Small intestine (tissue), 7 donors: ENCODE measurements at regions not wholly inside any gene's neighbourhood (a gene's known extent, or its start where the extent isn't known, plus 50 kb on each side); places are given as distances from the start of the nearest gene placed in this dataset.

Source experiments
- DNase-seq, 2 donors: peaks; one replicate each; pipeline versions ENCODE4 v3.0.0 to v3.0.0-alpha.2; 2013
- FAIRE-seq: peaks from 2 replicates; lab custom pipeline; 2012; peaks lifted over from hg19 to GRCh38; lab: Jason Lieb, UNC
- H3K27ac ChIP-seq, 3 donors: one replicate each; pipeline ENCODE4 v1.5.1; 2013; ENCODE audit warnings: low read length in 2 of 3, mild to moderate bottlenecking in 2 of 3, control low read depth in 1 of 3, inconsistent platforms in 1 of 3, low read depth in 1 of 3, moderate library complexity in 1 of 3
- H3K27me3 ChIP-seq, 3 donors: one replicate each; pipeline ENCODE4 v1.6.1; 2013; ENCODE audit warnings: low read length in 3 of 3, inconsistent platforms in 1 of 3; ENCODE audit not compliant: control insufficient read depth in 3 of 3, insufficient read depth in 3 of 3
- H3K36me3 ChIP-seq, 3 donors: one replicate each; pipeline ENCODE4 v1.6.1; 2013; ENCODE audit warnings: low read length in 3 of 3, inconsistent platforms in 1 of 3, low read depth in 1 of 3, mild to moderate bottlenecking in 1 of 3, moderate library complexity in 1 of 3; ENCODE audit not compliant: control insufficient read depth in 3 of 3, insufficient read depth in 2 of 3
- H3K4me1 ChIP-seq, 3 donors: one replicate each; pipeline ENCODE4 v1.6.1; 2013; ENCODE audit warnings: low read length in 2 of 3, inconsistent platforms in 1 of 3, low read depth in 1 of 3, mild to moderate bottlenecking in 1 of 3, moderate library complexity in 1 of 3; ENCODE audit not compliant: control insufficient read depth in 3 of 3, insufficient read depth in 2 of 3
- H3K4me3 ChIP-seq, 3 donors: one replicate each; pipeline ENCODE4 v1.5.1; 2013; ENCODE audit warnings: low read length in 3 of 3, control low read depth in 1 of 3, inconsistent platforms in 1 of 3, low read depth in 1 of 3, mild to moderate bottlenecking in 1 of 3, moderate library complexity in 1 of 3
- H3K9me3 ChIP-seq, 2 donors: one replicate each; pipeline ENCODE4 v1.6.1; 2013; ENCODE audit warnings: low read depth in 1 of 2, low read length in 1 of 2; ENCODE audit not compliant: control insufficient read depth in 2 of 2, insufficient read depth in 1 of 2
- whole genome bisulfite sequencing, 3 donors: extraction: QIAGEN DNeasy Blood & Tissue Kit; methylation state at CpG; one replicate each; pipeline ENCODE4 v1.1.7; 2013; 5-methylcytosine and 5-hydroxymethylcytosine counted together
- donor health status: healthy with polysubstance abuse.
- donor health status: control.
- donor health status: control.
- donor health status: Bipolar disorder and iron deficiency.
- donor health status: healthy.

- Histone ChIP-seq H3K9me3 (no peaks in the 10 kb centered on the region), H3K27ac (no peak overlapping the region), H3K4me1 (no peaks in the 10 kb centered on the region), H3K36me3 (no peaks in the 10 kb centered on the region), H3K27me3 (peaks cover 0 to 35% (median 20%) of the 10 kb centered on the region in 3 donors), H3K4me3 (no peak overlapping the region)
- WGBS, 3 donors, result 57 to 66% (median 59%) methylated on average over 21 of the region's 21 CpGs
- DNase-seq (no peak), FAIRE-seq (no peak)
These were observed 77.2 kb downstream of the HIF1AN start for GRCh38 chr10:100612601-100613595.

DNA sequence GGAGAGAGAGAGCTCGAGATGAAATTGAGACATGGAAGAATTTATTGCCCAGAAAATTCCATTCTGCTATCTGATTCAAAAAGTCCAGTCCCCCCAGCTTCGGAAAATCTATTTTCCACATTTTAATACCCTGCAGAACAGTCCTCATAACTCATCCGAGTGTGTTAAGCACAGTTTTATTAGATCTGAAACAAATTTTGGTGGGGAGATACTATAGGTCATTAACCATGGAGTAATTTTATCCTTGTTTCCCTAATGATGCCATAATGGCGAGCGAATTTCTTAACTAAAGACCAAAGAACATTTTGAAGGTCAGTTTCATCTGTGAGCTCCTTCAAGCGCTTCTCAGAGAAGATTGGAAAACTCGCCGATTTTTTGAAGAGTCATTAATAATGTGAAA is 78.1 kb downstream of the HIF1AN start:
- Histone ChIP-seq H3K9me3 (no peaks in the 10 kb centered on the region), H3K4me1 (no peaks in the 10 kb centered on the region), H3K27ac (no peak overlapping the region), H3K36me3 (no peaks in the 10 kb centered on the region), H3K27me3 (peaks cover 0 to 33% (median 26%) of the 10 kb centered on the region in 3 donors), H3K4me3 (no peak overlapping the region)
- 63 to 77% (median 64%) methylated on average over 8 of the region's 8 CpGs for WGBS, 3 donors
- FAIRE-seq (no peak), DNase-seq (no peak)

GRCh38 chr10:100614429-100615095 is 78.8 kb downstream of the HIF1AN start:
- no peak for DNase-seq
- WGBS, 3 donors, result 59 to 72% (median 62%) methylated on average over 11 of the region's 11 CpGs
- Histone ChIP-seq H3K36me3 (no peaks in the 10 kb centered on the region), H3K9me3 (no peaks in the 10 kb centered on the region), H3K27ac (no peak overlapping the region), H3K4me3 (no peak overlapping the region), H3K27me3 (peaks cover 0 to 40% (median 26%) of the 10 kb centered on the region in 3 donors), H3K4me1 (no peaks in the 10 kb centered on the region)
- FAIRE-seq, result no peak

- no peak overlapping the region for H3K4me3 ChIP-seq
- no peaks in the 10 kb centered on the region for H3K36me3 ChIP-seq
- DNase-seq (no peak), FAIRE-seq (no peak)
- no peaks in the 10 kb centered on the region for H3K9me3 ChIP-seq
- 77 to 82% (median 78%) methylated on average over 10 of the region's 10 CpGs for WGBS, 3 donors
- no peak overlapping the region for H3K27ac ChIP-seq
- peaks cover 0 to 46% (median 26%) of the 10 kb centered on the region in 3 donors for H3K27me3 ChIP-seq
- no peaks in the 10 kb centered on the region for H3K4me1 ChIP-seq
These were observed 79.5 kb downstream of the HIF1AN start for GRCh38 chr10:100615241-100615640.

- Histone ChIP-seq H3K9me3 (no peaks in the 10 kb centered on the region), H3K36me3 (no peaks in the 10 kb centered on the region), H3K27ac (no peak overlapping the region), H3K4me1 (no peaks in the 10 kb centered on the region), H3K27me3 (peaks cover 0 to 52% (median 31%) of the 10 kb centered on the region in 3 donors), H3K4me3 (no peak overlapping the region)
- DNase-seq, result no peak
- WGBS, 3 donors, result 54 to 70% (median 69%) methylated on average over 5 of the region's 5 CpGs
- no peak for FAIRE-seq
These were observed 80.2 kb downstream of the HIF1AN start for GRCh38 chr10:100615908-100616307.

GRCh38 chr10:100618091-100618615 is 82.4 kb downstream of the HIF1AN start:
- DNase-seq, result no peak
- Histone ChIP-seq H3K27ac (no peak overlapping the region), H3K9me3 (no peaks in the 10 kb centered on the region), H3K4me3 (no peak overlapping the region), H3K36me3 (no peaks in the 10 kb centered on the region), H3K4me1 (no peaks in the 10 kb centered on the region), H3K27me3 (peaks cover 0 to 58% (median 41%) of the 10 kb centered on the region in 3 donors)
- no peak for FAIRE-seq
- 51 to 79% (median 74%) methylated on average over 6 to 11 of the region's 11 CpGs for WGBS, 3 donors

DNA sequence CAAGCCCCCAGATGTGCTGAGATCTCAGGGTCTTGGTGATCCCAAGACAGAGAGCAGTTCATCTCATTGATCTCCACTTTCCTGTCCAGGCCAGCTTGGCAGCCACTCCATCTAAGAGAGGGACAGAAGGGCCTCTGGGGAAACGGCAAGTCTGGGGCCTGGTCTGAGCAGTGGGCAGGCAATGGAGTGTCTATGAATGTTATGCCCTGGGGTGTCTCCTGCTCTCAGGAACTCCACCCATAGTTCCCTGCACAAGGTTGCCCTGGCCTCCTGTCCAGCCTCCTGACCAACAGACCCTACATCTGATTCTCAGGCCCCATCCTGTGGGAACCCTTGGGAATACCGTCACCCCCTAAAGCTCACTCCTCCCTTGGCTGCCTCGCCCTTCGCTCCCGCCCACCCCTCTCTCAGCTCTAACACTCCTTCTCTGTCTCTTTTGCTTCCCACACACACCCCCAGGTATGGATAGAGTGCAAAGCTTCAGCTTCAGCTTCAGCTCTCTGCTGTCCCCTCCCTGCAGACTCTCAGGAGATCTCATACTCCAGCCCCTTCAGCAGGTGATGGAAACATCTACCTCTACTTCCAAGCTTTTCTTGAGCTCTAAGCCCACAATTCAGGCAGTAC is 83.0 kb downstream of the HIF1AN start:
- peaks cover 0 to 57% (median 40%) of the 10 kb centered on the region in 3 donors for H3K27me3 ChIP-seq
- no peak overlapping the region for H3K27ac ChIP-seq
- H3K36me3 ChIP-seq, result no peaks in the 10 kb centered on the region
- FAIRE-seq (no peak), DNase-seq (no peak)
- H3K9me3 ChIP-seq, result no peaks in the 10 kb centered on the region
- WGBS, 3 donors, result 63 to 67% (median 66%) methylated on average over 5 of the region's 5 CpGs
- H3K4me1 ChIP-seq, result no peaks in the 10 kb centered on the region
- H3K4me3 ChIP-seq, result no peak overlapping the region
